ENCODE measurements at regions not wholly inside any gene's neighbourhood (a gene's known extent, or its start where the extent isn't known, plus 50 kb on each side); places are given as distances from the start of the nearest gene placed in this dataset.

- Histone ChIP-seq H3K36me3 (ENCODE audit: control insufficient read depth in 2 of 2, insufficient read depth in 1 of 2, low read length in 2 of 2) (no peaks in the 10 kb centered on the region), H3K4me3 (ENCODE audit: low read depth, low read length) (no peak overlapping the region), H3K9me3 (ENCODE audit: control insufficient read depth, insufficient read depth, low read depth, low read length) (no peaks in the 10 kb centered on the region), H3K4me1 (ENCODE audit: control insufficient read depth, insufficient read depth, low read length) (no peaks in the 10 kb centered on the region), H3K27ac (ENCODE audit: extremely low read depth, low read depth, low read length) (no peak overlapping the region)
- no peak for TF ChIP-seq YY2 (tag by site-specific recombination; IDR thresholded peaks at IDR 0.05)
- TF ChIP-seq ZSCAN23 (tag by site-specific recombination; IDR thresholded peaks at IDR 0.05) = no peak
- TF ChIP-seq ZNF157 (tag by site-specific recombination; IDR thresholded peaks at IDR 0.05) = no peak
- TF ChIP-seq ZNF133 (tag by site-specific recombination; IDR thresholded peaks at IDR 0.05) = no peak
- TF ChIP-seq ZBTB48 (tag by site-specific recombination; IDR thresholded peaks at IDR 0.05) = no peak
- TF ChIP-seq SP3 (tag by site-specific recombination; IDR thresholded peaks at IDR 0.05) = no peak
- TF ChIP-seq ZNF561 (tag by site-specific recombination; IDR thresholded peaks at IDR 0.05; ENCODE audit: borderline replicate concordance) = no peak
- no peak for TF ChIP-seq TCF7L2 (IDR thresholded peaks at IDR 0.05; ENCODE audit: borderline replicate concordance, low read depth, low read length)
- no peak for TF ChIP-seq ZBTB21 (tag by site-specific recombination; IDR thresholded peaks at IDR 0.05)
- TF ChIP-seq HOXA7 (CRISPR knock-in tag; IDR thresholded peaks at IDR 0.05; ENCODE audit: borderline replicate concordance) = no peak
- no peak for TF ChIP-seq ATF2 (tag by site-specific recombination; IDR thresholded peaks at IDR 0.05; ENCODE audit: low read depth)
- TF ChIP-seq CTCF (tag by site-specific recombination; IDR thresholded peaks at IDR 0.05) = no peak
- ChIA-PET CTCF (no interaction called here), POLR2A (interaction anchor here (0.6 kb wide), 1 partner anchor 659 kb away, joined by 3 read pairs; no protein-coding TSS in a partner anchor)
These were observed 944.8 kb upstream of the CNTNAP5 start for GRCh38 chr2:123080331-123080730.

GRCh38 chr2:123085484-123085883 lies 939.6 kb upstream of the CNTNAP5 start:
- Histone ChIP-seq H3K4me3 (ENCODE audit: low read depth, low read length) (no peak overlapping the region), H3K27ac (ENCODE audit: extremely low read depth, low read depth, low read length) (no peak overlapping the region), H3K4me1 (ENCODE audit: control insufficient read depth, insufficient read depth, low read length) (no peaks in the 10 kb centered on the region), H3K36me3 (ENCODE audit: control insufficient read depth in 2 of 2, insufficient read depth in 1 of 2, low read length in 2 of 2) (no peaks in the 10 kb centered on the region), H3K9me3 (ENCODE audit: control insufficient read depth, insufficient read depth, low read depth, low read length) (no peaks in the 10 kb centered on the region)
- ChIA-PET POLR2A (no interaction called here), CTCF (no interaction called here)
- TF ChIP-seq ZNF501 (tag by site-specific recombination; IDR thresholded peaks at IDR 0.05) (no peak), ZNF19 (tag by site-specific recombination; IDR thresholded peaks at IDR 0.05; ENCODE audit: low read depth) (no peak), ZNF704 (tag by site-specific recombination; IDR thresholded peaks at IDR 0.05) (no peak), ZNF248 (tag by site-specific recombination; IDR thresholded peaks at IDR 0.05) (no peak)

- no peak overlapping the region for H3K4me3 ChIP-seq (ENCODE audit: low read depth, low read length)
- POLR2A ChIA-PET = no interaction called here
- CTCF ChIA-PET = interaction anchor here (0.5 kb wide), 1 partner anchor 141 kb away, joined by 3 read pairs; no protein-coding TSS in a partner anchor
- TF ChIP-seq ZNF341 (tag by site-specific recombination; IDR thresholded peaks at IDR 0.05; ENCODE audit: low read depth) = no peak
- TF ChIP-seq INSM2 (tag by site-specific recombination; IDR thresholded peaks at IDR 0.05) = no peak
- TF ChIP-seq RBAK (tag by site-specific recombination; IDR thresholded peaks at IDR 0.05) = no peak
- no peak for TF ChIP-seq BCL6B (tag by site-specific recombination; IDR thresholded peaks at IDR 0.05)
- TF ChIP-seq ZNF311 (tag by site-specific recombination; IDR thresholded peaks at IDR 0.05; ENCODE audit: borderline replicate concordance) = no peak
- no peak for TF ChIP-seq ZNF768 (tag by site-specific recombination; IDR thresholded peaks at IDR 0.05)
- no peak for TF ChIP-seq ZBTB48 (tag by site-specific recombination; IDR thresholded peaks at IDR 0.05)
- TF ChIP-seq ZNF146 (tag by site-specific recombination; IDR thresholded peaks at IDR 0.05) = no peak
- H3K9me3 ChIP-seq (ENCODE audit: control insufficient read depth, insufficient read depth, low read depth, low read length) = no peaks in the 10 kb centered on the region
- H3K4me1 ChIP-seq (ENCODE audit: control insufficient read depth, insufficient read depth, low read length) = no peaks in the 10 kb centered on the region
- H3K27ac ChIP-seq (ENCODE audit: extremely low read depth, low read depth, low read length) = no peak overlapping the region
- H3K36me3 ChIP-seq (ENCODE audit: control insufficient read depth in 2 of 2, insufficient read depth in 1 of 2, low read length in 2 of 2) = no peaks in the 10 kb centered on the region
These were observed 938.3 kb upstream of the CNTNAP5 start for GRCh38 chr2:123086613-123087385.
